ENCODE measurements at regions not wholly inside any gene's neighbourhood (a gene's known extent, or its start where the extent isn't known, plus 50 kb on each side); places are given as distances from the start of the nearest gene placed in this dataset.

DNA sequence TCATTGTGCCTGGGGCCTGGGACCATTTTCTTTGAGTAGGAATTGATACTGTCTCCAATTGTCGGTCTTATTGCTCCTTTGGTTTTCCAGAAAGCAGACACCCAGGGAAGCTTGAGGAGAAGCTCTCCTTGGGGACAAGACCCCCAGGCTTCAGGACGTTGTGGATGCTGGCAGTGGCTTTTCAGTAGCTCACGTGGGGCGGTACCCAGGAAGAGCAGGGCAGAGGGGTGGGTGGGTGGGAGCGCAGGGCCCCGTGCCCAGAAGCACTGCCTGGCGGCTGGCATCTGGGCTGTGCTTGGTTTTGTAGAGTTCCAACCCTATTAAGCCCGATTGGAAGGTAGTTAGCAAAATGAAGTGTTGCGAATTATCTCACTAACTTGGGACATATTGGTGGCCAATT is 374.2 kb upstream of the IRX1 start:
- TF ChIP-seq, protein P1, sequence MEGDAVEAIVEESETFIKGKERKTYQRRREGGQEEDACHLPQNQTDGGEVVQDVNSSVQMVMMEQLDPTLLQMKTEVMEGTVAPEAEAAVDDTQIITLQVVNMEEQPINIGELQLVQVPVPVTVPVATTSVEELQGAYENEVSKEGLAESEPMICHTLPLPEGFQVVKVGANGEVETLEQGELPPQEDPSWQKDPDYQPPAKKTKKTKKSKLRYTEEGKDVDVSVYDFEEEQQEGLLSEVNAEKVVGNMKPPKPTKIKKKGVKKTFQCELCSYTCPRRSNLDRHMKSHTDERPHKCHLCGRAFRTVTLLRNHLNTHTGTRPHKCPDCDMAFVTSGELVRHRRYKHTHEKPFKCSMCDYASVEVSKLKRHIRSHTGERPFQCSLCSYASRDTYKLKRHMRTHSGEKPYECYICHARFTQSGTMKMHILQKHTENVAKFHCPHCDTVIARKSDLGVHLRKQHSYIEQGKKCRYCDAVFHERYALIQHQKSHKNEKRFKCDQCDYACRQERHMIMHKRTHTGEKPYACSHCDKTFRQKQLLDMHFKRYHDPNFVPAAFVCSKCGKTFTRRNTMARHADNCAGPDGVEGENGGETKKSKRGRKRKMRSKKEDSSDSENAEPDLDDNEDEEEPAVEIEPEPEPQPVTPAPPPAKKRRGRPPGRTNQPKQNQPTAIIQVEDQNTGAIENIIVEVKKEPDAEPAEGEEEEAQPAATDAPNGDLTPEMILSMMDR (IDR thresholded peaks at IDR 0.05), result no peak
- no peak for TF ChIP-seq EZH2 (IDR thresholded peaks at IDR 0.05; ENCODE audit: borderline replicate concordance, insufficient read depth, low read depth, low read length, poor library complexity, severe bottlenecking)
